ENCODE measurements at regions not wholly inside any gene's neighbourhood (a gene's known extent, or its start where the extent isn't known, plus 50 kb on each side); places are given as distances from the start of the nearest gene placed in this dataset.
"Not testable (repeated sequence)": the region's sequence is repeated elsewhere in the genome, so short reads cannot be mapped to it uniquely, and the experiment has no call there.

DNA sequence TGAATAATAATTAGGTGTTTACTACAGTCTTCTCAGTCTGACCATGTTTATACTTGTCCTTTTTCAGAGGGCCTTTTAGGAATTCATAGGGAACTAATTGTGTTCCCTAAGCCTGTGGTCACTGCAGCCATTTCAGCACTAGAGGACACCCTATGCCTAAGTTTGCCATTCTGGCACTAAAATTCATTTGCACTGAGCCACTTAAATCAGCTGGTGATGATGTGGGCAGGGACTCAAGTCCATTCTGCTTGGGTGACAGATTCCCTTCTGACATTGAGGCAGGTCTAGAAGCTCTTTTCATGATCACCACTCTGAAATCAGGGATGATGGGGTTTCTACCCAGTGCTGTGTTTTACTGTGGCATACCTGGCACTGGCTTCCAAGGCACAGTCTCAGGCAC is 1178.9 kb upstream of the DIAPH2 start:
- no peak for DNase-seq
- H3K4me3 Mint-ChIP-seq = no peak overlapping the region
- no peaks in the 10 kb centered on the region for H3K9me3 Mint-ChIP-seq
- TF ChIP-seq, protein P1, sequence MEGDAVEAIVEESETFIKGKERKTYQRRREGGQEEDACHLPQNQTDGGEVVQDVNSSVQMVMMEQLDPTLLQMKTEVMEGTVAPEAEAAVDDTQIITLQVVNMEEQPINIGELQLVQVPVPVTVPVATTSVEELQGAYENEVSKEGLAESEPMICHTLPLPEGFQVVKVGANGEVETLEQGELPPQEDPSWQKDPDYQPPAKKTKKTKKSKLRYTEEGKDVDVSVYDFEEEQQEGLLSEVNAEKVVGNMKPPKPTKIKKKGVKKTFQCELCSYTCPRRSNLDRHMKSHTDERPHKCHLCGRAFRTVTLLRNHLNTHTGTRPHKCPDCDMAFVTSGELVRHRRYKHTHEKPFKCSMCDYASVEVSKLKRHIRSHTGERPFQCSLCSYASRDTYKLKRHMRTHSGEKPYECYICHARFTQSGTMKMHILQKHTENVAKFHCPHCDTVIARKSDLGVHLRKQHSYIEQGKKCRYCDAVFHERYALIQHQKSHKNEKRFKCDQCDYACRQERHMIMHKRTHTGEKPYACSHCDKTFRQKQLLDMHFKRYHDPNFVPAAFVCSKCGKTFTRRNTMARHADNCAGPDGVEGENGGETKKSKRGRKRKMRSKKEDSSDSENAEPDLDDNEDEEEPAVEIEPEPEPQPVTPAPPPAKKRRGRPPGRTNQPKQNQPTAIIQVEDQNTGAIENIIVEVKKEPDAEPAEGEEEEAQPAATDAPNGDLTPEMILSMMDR (IDR thresholded peaks at IDR 0.05) = no peak
- no peaks in the 10 kb centered on the region for H3K4me1 Mint-ChIP-seq (ENCODE audit: low read depth)
- no peaks in the 10 kb centered on the region for H3K27me3 Mint-ChIP-seq (ENCODE audit: insufficient read depth)
- no peak overlapping the region for H3K27ac Mint-ChIP-seq
- H3K36me3 Mint-ChIP-seq (ENCODE audit: low read depth) = no peaks in the 10 kb centered on the region

- no peaks in the 10 kb centered on the region for H3K27me3 Mint-ChIP-seq (ENCODE audit: insufficient read depth)
- no peak overlapping the region for H3K4me3 Mint-ChIP-seq
- H3K27ac Mint-ChIP-seq = no peak overlapping the region
- H3K9me3 Mint-ChIP-seq = no peaks in the 10 kb centered on the region; the same call in 1 of the 2 replicates
- TF ChIP-seq, protein P1 (IDR thresholded peaks at IDR 0.05) = no peak
- no peaks in the 10 kb centered on the region for H3K36me3 Mint-ChIP-seq (ENCODE audit: low read depth)
- no peaks in the 10 kb centered on the region for H3K4me1 Mint-ChIP-seq (ENCODE audit: low read depth)
- DNase-seq = no peak
Measured at GRCh38 chrX:95509474-95509873, 1175.2 kb upstream of the DIAPH2 start.

- H3K9me3 Mint-ChIP-seq = peaks cover 13% of the 10 kb centered on the region
- H3K4me1 Mint-ChIP-seq (ENCODE audit: low read depth); H3K27ac Mint-ChIP-seq; H3K27me3 Mint-ChIP-seq (ENCODE audit: insufficient read depth); DNase-seq; H3K4me3 Mint-ChIP-seq; H3K36me3 Mint-ChIP-seq (ENCODE audit: low read depth): not testable (repeated sequence)
Measured at GRCh38 chrX:95524018-95524417, 1160.6 kb upstream of the DIAPH2 start.

DNA sequence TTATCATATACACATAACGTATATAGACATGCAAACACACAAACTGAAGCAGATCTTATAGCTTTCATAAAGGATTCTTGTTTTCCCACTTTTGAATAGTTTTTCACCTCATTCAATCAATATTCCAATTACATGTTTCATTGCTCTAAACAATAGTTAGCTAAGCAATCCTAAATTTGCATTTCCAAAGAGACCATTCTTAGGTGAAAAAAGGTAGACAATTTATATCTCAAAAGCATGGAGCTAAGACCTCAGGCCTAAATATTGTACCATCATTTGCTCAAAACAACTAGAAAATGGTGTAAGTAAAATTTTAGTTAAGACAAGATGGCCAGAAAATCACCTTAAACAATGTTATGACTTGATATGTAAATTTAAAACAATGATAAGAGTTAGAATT is 1148.5 kb upstream of the DIAPH2 start:
- TF ChIP-seq, protein P1 (IDR thresholded peaks at IDR 0.05) = no peak
- Mint-ChIP-seq H3K9me3 (0 out of 2 replicates have a peak, but pooled peaks cover 4% of the 10 kb centered on the region), H3K4me1 (ENCODE audit: low read depth) (no peaks in the 10 kb centered on the region), H3K27ac (no peak overlapping the region), H3K36me3 (ENCODE audit: low read depth) (no peaks in the 10 kb centered on the region), H3K27me3 (ENCODE audit: insufficient read depth) (no peaks in the 10 kb centered on the region), H3K4me3 (no peak overlapping the region)
- no peak for DNase-seq

GRCh38 chrX:95536661-95537060 is 1148.0 kb upstream of the DIAPH2 start:
- DNase-seq = no peak
- Mint-ChIP-seq H3K4me3 (no peak overlapping the region), H3K27me3 (ENCODE audit: insufficient read depth) (no peaks in the 10 kb centered on the region), H3K9me3 (0 out of 2 replicates have a peak, but pooled peaks cover 4% of the 10 kb centered on the region), H3K27ac (no peak overlapping the region), H3K4me1 (ENCODE audit: low read depth) (no peaks in the 10 kb centered on the region), H3K36me3 (ENCODE audit: low read depth) (no peaks in the 10 kb centered on the region)
- TF ChIP-seq, protein P1 (IDR thresholded peaks at IDR 0.05) = no peak

DNA sequence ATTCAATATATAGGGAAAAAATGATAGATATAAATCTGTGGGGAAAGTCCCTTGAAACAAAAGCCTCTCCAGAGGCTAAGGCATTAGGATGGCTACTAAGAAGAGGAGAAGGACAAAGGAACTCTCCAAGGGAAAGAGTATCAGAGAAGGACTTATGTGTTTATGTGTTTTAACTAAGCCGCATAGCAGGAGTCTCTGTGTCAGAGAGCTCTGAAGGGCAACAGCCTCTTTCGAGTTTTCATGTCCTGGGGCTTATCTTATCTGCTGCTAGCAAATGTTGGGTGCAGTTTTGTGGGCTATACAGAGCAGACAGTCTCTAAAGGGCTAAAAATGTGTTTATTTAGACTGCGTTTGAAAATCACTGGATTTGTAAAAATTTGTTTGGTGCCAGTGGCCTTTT is 1145.6 kb upstream of the DIAPH2 start:
- H3K9me3 Mint-ChIP-seq = no peaks in the 10 kb centered on the region
- H3K27me3 Mint-ChIP-seq (ENCODE audit: insufficient read depth) = no peaks in the 10 kb centered on the region
- H3K4me1 Mint-ChIP-seq (ENCODE audit: low read depth) = no peaks in the 10 kb centered on the region
- H3K27ac Mint-ChIP-seq = no peak overlapping the region
- no peak overlapping the region for H3K4me3 Mint-ChIP-seq
- H3K36me3 Mint-ChIP-seq (ENCODE audit: low read depth) = no peaks in the 10 kb centered on the region
- TF ChIP-seq, protein P1 (IDR thresholded peaks at IDR 0.05) = no peak
- DNase-seq = no peak

DNA sequence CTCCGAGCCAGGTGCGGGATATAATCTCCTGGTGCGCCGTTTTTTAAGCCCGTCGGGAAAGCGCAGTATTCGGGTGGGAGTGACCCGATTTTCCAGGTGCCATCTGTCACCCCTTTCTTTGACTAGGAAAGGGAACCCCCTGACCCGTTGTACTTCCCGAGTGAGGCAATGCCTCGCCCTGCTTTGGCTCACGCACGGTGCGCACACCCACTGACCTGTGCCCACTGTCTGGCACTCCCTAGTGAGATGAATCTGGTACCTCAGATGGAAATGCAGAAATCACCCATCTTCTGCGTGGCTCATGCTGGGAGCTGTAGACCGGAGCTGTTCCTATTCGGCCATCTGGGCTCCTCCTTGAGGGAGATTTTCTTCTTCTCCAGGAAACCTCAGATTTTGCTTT is 1135.1 kb upstream of the DIAPH2 start:
- not testable (repeated sequence) for H3K36me3 Mint-ChIP-seq (ENCODE audit: low read depth); H3K27ac Mint-ChIP-seq; H3K4me3 Mint-ChIP-seq; H3K9me3 Mint-ChIP-seq; H3K27me3 Mint-ChIP-seq (ENCODE audit: insufficient read depth); DNase-seq; H3K4me1 Mint-ChIP-seq (ENCODE audit: low read depth)
